HG03457 (cell line): ENCODE measurements at regions not wholly inside any gene's neighbourhood (a gene's known extent, or its start where the extent isn't known, plus 50 kb on each side); places are given as distances from the start of the nearest gene placed in this dataset.
"Not testable (repeated sequence)": the region's sequence is repeated elsewhere in the genome, so short reads cannot be mapped to it uniquely, and the experiment has no call there.

Source experiments
- ATAC-seq: cut with Tn5 transposase; IDR thresholded peaks from one replicate; pipeline ENCODE4 v1.9.1; 2021; ENCODE audit warnings: moderate number of reproducible peaks; ENCODE audit not compliant: unreplicated experiment

GRCh38 chr6:68160348-68160747, 474.7 kb upstream of the ADGRB3 start:
- no peak for ATAC-seq

- no peak for ATAC-seq
These were observed 475.6 kb upstream of the ADGRB3 start for GRCh38 chr6:68159433-68159832.

- ATAC-seq = no peak
These were observed 476.8 kb upstream of the ADGRB3 start for GRCh38 chr6:68158256-68158655.

GRCh38 chr6:68144667-68145066, 490.4 kb upstream of the ADGRB3 start:
- ATAC-seq = no peak

- ATAC-seq = no peak
These were observed 493.9 kb upstream of the ADGRB3 start for GRCh38 chr6:68141190-68141589.

GRCh38 chr6:68139130-68139529, 496.0 kb upstream of the ADGRB3 start:
- no peak for ATAC-seq

- no peak for ATAC-seq
These were observed 500.3 kb upstream of the ADGRB3 start for GRCh38 chr6:68134796-68135195.

- ATAC-seq = no peak
These were observed 506.9 kb upstream of the ADGRB3 start for GRCh38 chr6:68128211-68128610.

GRCh38 chr6:68127074-68127473, 508.0 kb upstream of the ADGRB3 start:
- ATAC-seq = no peak

- peak; percentile 85 for ATAC-seq
These were observed 508.9 kb upstream of the ADGRB3 start for GRCh38 chr6:68126089-68126749.

- ATAC-seq = not testable (repeated sequence)
These were observed 512.1 kb upstream of the ADGRB3 start for GRCh38 chr6:68122975-68123374.

- ATAC-seq = no peak
These were observed 513.0 kb upstream of the ADGRB3 start for GRCh38 chr6:68122032-68122431.

GRCh38 chr6:68120954-68121353, 514.1 kb upstream of the ADGRB3 start:
- ATAC-seq = not testable (repeated sequence)

- ATAC-seq = no peak
These were observed 520.5 kb upstream of the ADGRB3 start for GRCh38 chr6:68114463-68115047.

- ATAC-seq = peak; percentile 57
These were observed 526.7 kb upstream of the ADGRB3 start for GRCh38 chr6:68108233-68108835.

- ATAC-seq = peak; percentile 78
These were observed 541.0 kb upstream of the ADGRB3 start for GRCh38 chr6:68094070-68094469.

- peak; percentile 65 for ATAC-seq
These were observed 547.5 kb upstream of the ADGRB3 start for GRCh38 chr6:68087399-68088133.

- ATAC-seq = no peak
These were observed 548.9 kb upstream of the ADGRB3 start for GRCh38 chr6:68086199-68086598.

- not testable (repeated sequence) for ATAC-seq
These were observed 549.5 kb upstream of the ADGRB3 start for GRCh38 chr6:68085599-68085998.

GRCh38 chr6:68082086-68082485, 553.0 kb upstream of the ADGRB3 start:
- no peak for ATAC-seq

GRCh38 chr6:68080074-68080473, 555.0 kb upstream of the ADGRB3 start:
- ATAC-seq = no peak

- no peak for ATAC-seq
These were observed 557.4 kb upstream of the ADGRB3 start for GRCh38 chr6:68077661-68078060.
